Thyroid gland (tissue), 4 donors: ENCODE measurements at regions not wholly inside any gene's neighbourhood (a gene's known extent, or its start where the extent isn't known, plus 50 kb on each side); places are given as distances from the start of the nearest gene placed in this dataset.

Experiments used
- CTCF ChIP-seq, 6 experiments: fragments of 200-600 bp in 3 of 6; fragments of 450-650 bp in 3 of 6; sonication (generic) in 3 of 6; IDR thresholded peaks; one replicate each; pipeline ENCODE4 v1.5.1; 2016 to 2019; ENCODE audit warnings: antibody characterized with exemption in 6 of 6, mild to moderate bottlenecking in 2 of 6, inconsistent platforms in 1 of 6, moderate library complexity in 1 of 6
- POLR2A ChIP-seq, 2 donors: fragments of 450-650 bp; IDR thresholded peaks; one replicate each; pipeline ENCODE4 v1.6.1; 2017; ENCODE audit warnings: antibody characterized with exemption in 2 of 2, mild to moderate bottlenecking in 2 of 2, moderate library complexity in 1 of 2

DNA sequence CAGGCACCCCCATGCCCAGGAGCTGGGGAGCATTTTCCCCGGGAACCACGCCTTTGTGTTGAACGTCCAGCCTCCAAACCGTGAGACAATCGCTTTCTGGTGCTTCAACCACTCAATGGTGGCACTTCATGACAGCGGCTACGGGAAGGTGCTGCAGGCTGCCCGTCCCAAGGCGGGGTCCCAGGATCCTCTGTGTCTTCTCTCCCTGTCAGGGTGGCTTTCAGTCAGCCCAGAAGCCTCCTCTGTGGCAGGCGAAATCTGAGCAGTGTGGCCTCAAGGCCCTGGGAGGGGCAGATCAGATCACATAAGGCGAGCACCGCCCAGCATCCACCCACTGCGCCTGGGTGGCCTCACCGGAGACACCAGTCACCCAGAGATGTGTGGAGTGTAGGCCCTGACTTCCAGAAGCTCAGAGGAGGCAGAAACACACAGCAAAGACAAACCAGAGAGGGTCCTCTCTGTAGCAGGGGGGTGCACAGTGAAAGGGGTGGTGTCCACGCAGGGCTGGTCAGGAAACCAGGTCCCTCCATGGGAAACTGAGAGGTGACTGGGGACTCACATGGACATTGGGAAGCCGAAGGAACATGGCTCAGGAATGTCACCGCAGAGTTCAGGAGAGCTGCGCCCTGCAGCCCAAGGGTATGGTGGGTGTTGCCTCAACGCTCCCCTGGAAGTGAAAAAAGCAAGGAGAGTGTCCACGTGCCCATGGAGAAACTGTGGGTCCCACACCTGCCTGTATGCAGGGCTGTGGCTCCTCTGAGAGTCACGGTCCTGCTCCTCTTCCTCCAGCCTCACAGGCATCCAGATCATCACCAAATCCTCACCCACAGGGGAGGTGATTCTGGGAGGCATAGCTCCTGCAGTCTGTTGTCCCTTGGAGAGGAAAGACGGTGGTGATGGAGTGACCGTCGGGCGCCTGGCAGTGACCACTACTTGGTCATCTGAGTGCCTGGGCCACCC is 1420.7 kb downstream of the TBC1D22A start:
- TF ChIP-seq CTCF (IDR thresholded peaks at IDR 0.05) (no peak), POLR2A (IDR thresholded peaks at IDR 0.05) (no peak)
